WTC11 (cell line): ENCODE measurements at regions not wholly inside any gene's neighbourhood (a gene's known extent, or its start where the extent isn't known, plus 50 kb on each side); places are given as distances from the start of the nearest gene placed in this dataset.

Source experiments
- ATAC-seq: fragments of 200-7000 bp; cut with Tn5 transposase; 2 replicates; pipeline ENCODE4 v1.10.0; 2021; ENCODE audit warnings: mild to moderate bottlenecking, moderate library complexity
- CTCF ChIA-PET: fragments of 300-600 bp; sonication (Branson Sonifier 250); formaldehyde crosslinking; loops from one replicate; lab custom pipeline; 2021; ENCODE audit warnings: antibody characterized with exemption; lab: Charles Lee
- POLR2A ChIA-PET: fragments of 350-600 bp; sonication (Branson Sonifier 250); formaldehyde crosslinking; loops from one replicate; lab custom pipeline; 2021; ENCODE audit warnings: antibody characterized with exemption; lab: Charles Lee
- DNase-seq: peaks from one replicate; pipeline ENCODE4 v3.0.0; 2021; ENCODE audit warnings: low spot score
- H3K27ac Mint-ChIP-seq: 2 replicates; pipeline ENCODE4 v1.8.0; 2021; ENCODE audit warnings: mixed read lengths
- H3K27me3 Mint-ChIP-seq: 2 replicates; pipeline ENCODE4 v1.8.0; 2021; ENCODE audit warnings: low read depth, mild to moderate bottlenecking, moderate library complexity, mixed read lengths
- H3K36me3 Mint-ChIP-seq: 2 replicates; pipeline ENCODE4 v1.8.0; 2021; ENCODE audit warnings: mixed read lengths
- H3K4me1 Mint-ChIP-seq: 2 replicates; pipeline ENCODE4 v1.8.0; 2022; ENCODE audit warnings: mixed read lengths
- H3K4me3 Mint-ChIP-seq: 2 replicates; pipeline ENCODE4 v1.8.0; 2021; ENCODE audit warnings: mild to moderate bottlenecking, moderate library complexity, mixed read lengths
- H3K9me3 Mint-ChIP-seq: 2 replicates; pipeline ENCODE4 v1.8.0; 2021; ENCODE audit warnings: mixed read lengths
- ATF6 ChIP-seq: sonication (generic); formaldehyde crosslinking; IDR thresholded peaks from 2 replicates; pipeline ENCODE4 v1.8.1; 2023; ENCODE audit warnings: mild to moderate bottlenecking, missing genetic modification reagents
- CBFB ChIP-seq: sonication (generic); formaldehyde crosslinking; IDR thresholded peaks from 2 replicates; pipeline ENCODE4 v1.8.1; 2022; ENCODE audit warnings: mild to moderate bottlenecking, low read depth, missing genetic modification reagents
- CDX4 ChIP-seq: fragments of 250-450 bp; sonication (Bioruptor Pico); IDR thresholded peaks from 2 replicates; pipeline ENCODE4 v1.9.0; 2021; ENCODE audit warnings: moderate library complexity, mild to moderate bottlenecking, inconsistent platforms, borderline replicate concordance
- E2F1 ChIP-seq: sonication (generic); formaldehyde crosslinking; IDR thresholded peaks from 2 replicates; pipeline ENCODE4 v1.8.0; 2022; ENCODE audit warnings: mild to moderate bottlenecking, missing genetic modification reagents
- E2F4 ChIP-seq: sonication (generic); formaldehyde crosslinking; IDR thresholded peaks from 2 replicates; pipeline ENCODE4 v1.8.1; 2022; ENCODE audit warnings: low read depth, mild to moderate bottlenecking, moderate library complexity, missing genetic modification reagents, borderline replicate concordance
- ELF4 ChIP-seq: sonication (generic); formaldehyde crosslinking; IDR thresholded peaks from 2 replicates; pipeline ENCODE4 v1.8.1; 2022; ENCODE audit warnings: low read depth, mild to moderate bottlenecking, moderate library complexity, missing genetic modification reagents
- FOXJ3 ChIP-seq: sonication (generic); formaldehyde crosslinking; IDR thresholded peaks from 2 replicates; pipeline ENCODE4 v1.9.0; 2021; ENCODE audit warnings: missing genetic modification reagents, mild to moderate bottlenecking, borderline replicate concordance
- HMGA2 ChIP-seq: fragments of 250-450 bp; sonication (Bioruptor Pico); IDR thresholded peaks from 2 replicates; pipeline ENCODE4 v1.4.0; 2021; ENCODE audit warnings: mild to moderate bottlenecking, moderate library complexity
- IRF1 ChIP-seq: sonication (generic); formaldehyde crosslinking; IDR thresholded peaks from 2 replicates; pipeline ENCODE4 v1.8.0; 2023; ENCODE audit warnings: missing genetic modification reagents
- NR3C1 ChIP-seq: sonication (generic); formaldehyde crosslinking; conservative IDR thresholded peaks from 2 replicates; pipeline ENCODE4 v1.8.1; 2023; ENCODE audit warnings: low read depth, mild to moderate bottlenecking, missing genetic modification reagents
- SMAD3 ChIP-seq: sonication (generic); formaldehyde crosslinking; IDR thresholded peaks from 2 replicates; pipeline ENCODE4 v1.8.0; 2022; ENCODE audit warnings: missing genetic modification reagents, mild to moderate bottlenecking, borderline replicate concordance
- SMAD4 ChIP-seq: sonication (generic); formaldehyde crosslinking; IDR thresholded peaks from 2 replicates; pipeline ENCODE4 v1.8.0; 2022; ENCODE audit warnings: mild to moderate bottlenecking, missing genetic modification reagents
- TEAD1 ChIP-seq: sonication (generic); formaldehyde crosslinking; IDR thresholded peaks from 2 replicates; pipeline ENCODE4 v1.8.0; 2022; ENCODE audit warnings: mild to moderate bottlenecking, missing genetic modification reagents
- TP53 ChIP-seq: sonication (generic); formaldehyde crosslinking; IDR thresholded peaks from 2 replicates; pipeline ENCODE4 v1.8.1; 2023; ENCODE audit warnings: mild to moderate bottlenecking, missing genetic modification reagents
- USF2 ChIP-seq: sonication (generic); formaldehyde crosslinking; IDR thresholded peaks from 2 replicates; pipeline ENCODE4 v1.8.1; 2023; ENCODE audit warnings: mild to moderate bottlenecking, missing genetic modification reagents, moderate library complexity
- ZMAT4 ChIP-seq: fragments of 250-450 bp; sonication (Bioruptor Pico); IDR thresholded peaks from 2 replicates; pipeline ENCODE4 v1.9.0; 2021; ENCODE audit warnings: mild to moderate bottlenecking
- ZNF396 ChIP-seq: fragments of 250-450 bp; sonication (Bioruptor Pico); IDR thresholded peaks from 2 replicates; pipeline ENCODE4 v1.8.0; 2021; ENCODE audit warnings: mild to moderate bottlenecking, moderate library complexity, borderline replicate concordance
- ZSCAN18 ChIP-seq: fragments of 250-450 bp; sonication (Bioruptor Pico); IDR thresholded peaks from 2 replicates; pipeline ENCODE4 v2.1.2; 2022; ENCODE audit warnings: mild to moderate bottlenecking, moderate library complexity
- TF ChIP-seq, protein P1 (sequence below): sonication (generic); formaldehyde crosslinking; IDR thresholded peaks from 2 replicates; pipeline ENCODE4 v1.8.1; 2022; ENCODE audit warnings: mild to moderate bottlenecking, moderate library complexity, missing genetic modification reagents
- TF ChIP-seq, protein P2 (sequence below): sonication (generic); formaldehyde crosslinking; IDR thresholded peaks from 2 replicates; pipeline ENCODE4 v1.8.0; 2022; ENCODE audit warnings: mild to moderate bottlenecking, missing genetic modification reagents
- TF ChIP-seq, protein P3 (sequence below): sonication (generic); formaldehyde crosslinking; conservative IDR thresholded peaks from 2 replicates; pipeline ENCODE4 v1.8.1; 2022; ENCODE audit warnings: mild to moderate bottlenecking, missing genetic modification reagents

- ATAC-seq (no peak), DNase-seq (no peak)
- ChIA-PET CTCF (no interaction called here), POLR2A (no interaction called here)
- H3K36me3 Mint-ChIP-seq, result peaks cover 9% of the 10 kb centered on the region
- H3K4me3 Mint-ChIP-seq, result no peak overlapping the region
- H3K27ac Mint-ChIP-seq, result no peak overlapping the region
- H3K9me3 Mint-ChIP-seq, result peaks cover 23% of the 10 kb centered on the region
- H3K27me3 Mint-ChIP-seq, result peaks cover 3% of the 10 kb centered on the region
- TF ChIP-seq TP53 (CRISPR knock-in tag) (no peak), ELF4 (CRISPR knock-in tag) (no peak), ZSCAN18 (no peak), SMAD3 (CRISPR knock-in tag) (no peak), USF2 (CRISPR knock-in tag) (no peak), E2F1 (CRISPR knock-in tag) (no peak), CDX4 (CRISPR knock-in tag) (no peak), NR3C1 (CRISPR knock-in tag) (no peak), ZMAT4 (CRISPR knock-in tag) (no peak)
- TF ChIP-seq, protein P1, sequence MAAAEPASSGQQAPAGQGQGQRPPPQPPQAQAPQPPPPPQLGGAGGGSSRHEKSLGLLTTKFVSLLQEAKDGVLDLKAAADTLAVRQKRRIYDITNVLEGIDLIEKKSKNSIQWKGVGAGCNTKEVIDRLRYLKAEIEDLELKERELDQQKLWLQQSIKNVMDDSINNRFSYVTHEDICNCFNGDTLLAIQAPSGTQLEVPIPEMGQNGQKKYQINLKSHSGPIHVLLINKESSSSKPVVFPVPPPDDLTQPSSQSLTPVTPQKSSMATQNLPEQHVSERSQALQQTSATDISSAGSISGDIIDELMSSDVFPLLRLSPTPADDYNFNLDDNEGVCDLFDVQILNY (CRISPR knock-in tag), result no peak
- no peaks in the 10 kb centered on the region for H3K4me1 Mint-ChIP-seq
These were observed 52.2 kb upstream of the PAX3 start for GRCh38 chr2:222351035-222351434.

DNA sequence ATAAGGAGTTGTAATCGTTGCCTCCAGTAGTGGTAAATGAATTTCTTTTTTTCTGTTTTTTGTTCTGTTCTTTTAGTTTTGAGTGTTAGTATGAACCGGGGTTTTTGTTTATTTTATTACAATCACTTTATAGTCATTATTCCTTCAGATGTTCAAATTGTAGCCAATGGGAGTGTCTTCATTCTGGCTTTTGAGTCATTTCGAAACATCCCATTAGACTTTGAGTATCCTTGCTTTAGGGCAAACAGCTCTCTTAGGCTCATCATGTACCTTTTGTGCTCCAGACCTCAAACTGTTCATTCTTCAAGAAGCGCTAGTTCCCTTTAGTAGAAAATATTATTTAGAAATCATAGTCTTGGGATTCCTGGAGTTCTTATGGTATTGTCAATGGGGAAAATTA, 54.2 kb upstream of the PAX3 start:
- H3K4me1 Mint-ChIP-seq, result no peaks in the 10 kb centered on the region
- no peak for ATAC-seq
- TF ChIP-seq ZNF396 (CRISPR knock-in tag) (no peak), SMAD4 (CRISPR knock-in tag) (no peak)
- TF ChIP-seq, all 79 proteins: peak for 0
- Mint-ChIP-seq H3K4me3 (no peak overlapping the region), H3K9me3 (peaks cover 23% of the 10 kb centered on the region), H3K36me3 (peaks cover 9% of the 10 kb centered on the region), H3K27me3 (peaks cover 3% of the 10 kb centered on the region), H3K27ac (no peak overlapping the region)
- ChIA-PET CTCF (no interaction called here), POLR2A (no interaction called here)
- DNase-seq, result no peak

DNA sequence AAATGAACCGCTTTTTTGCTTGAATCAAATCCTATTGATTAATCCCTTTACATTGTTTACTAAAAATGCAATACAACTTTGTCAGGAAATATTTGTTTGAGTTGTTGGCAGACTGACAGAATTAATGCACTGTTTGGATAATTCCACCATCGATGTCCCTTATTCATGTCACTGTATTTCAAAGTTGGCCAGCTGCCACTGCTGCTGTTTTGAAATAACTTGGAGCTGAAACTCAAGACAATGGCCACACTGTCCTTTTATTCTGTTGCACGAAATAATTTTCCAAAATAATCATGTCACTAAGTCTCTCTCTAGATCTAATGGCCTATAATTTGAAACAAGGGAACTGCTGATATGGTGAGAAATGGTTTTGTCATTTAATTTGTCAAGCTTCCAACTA, 55.2 kb upstream of the PAX3 start:
- ATAC-seq (no peak), DNase-seq (no peak)
- ChIA-PET POLR2A (no interaction called here), CTCF (no interaction called here)
- H3K4me1 Mint-ChIP-seq, result no peaks in the 10 kb centered on the region
- peaks cover 23% of the 10 kb centered on the region for H3K9me3 Mint-ChIP-seq
- H3K27me3 Mint-ChIP-seq, result peaks cover 5% of the 10 kb centered on the region
- H3K4me3 Mint-ChIP-seq, result no peak overlapping the region
- no peak overlapping the region for H3K27ac Mint-ChIP-seq
- H3K36me3 Mint-ChIP-seq, result peaks cover 9% of the 10 kb centered on the region
- TF ChIP-seq E2F4, result no peak
- TF ChIP-seq HMGA2, result no peak
- no peak for TF ChIP-seq CBFB (CRISPR knock-in tag)
- TF ChIP-seq, protein P2, sequence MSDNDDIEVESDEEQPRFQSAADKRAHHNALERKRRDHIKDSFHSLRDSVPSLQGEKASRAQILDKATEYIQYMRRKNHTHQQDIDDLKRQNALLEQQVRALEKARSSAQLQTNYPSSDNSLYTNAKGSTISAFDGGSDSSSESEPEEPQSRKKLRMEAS (CRISPR knock-in tag), result no peak
- TF ChIP-seq TEAD1 (CRISPR knock-in tag), result no peak
- TF ChIP-seq IRF1, result no peak
- TF ChIP-seq FOXJ3, result no peak
- no peak for TF ChIP-seq ATF6 (CRISPR knock-in tag)
- TF ChIP-seq, protein P3, sequence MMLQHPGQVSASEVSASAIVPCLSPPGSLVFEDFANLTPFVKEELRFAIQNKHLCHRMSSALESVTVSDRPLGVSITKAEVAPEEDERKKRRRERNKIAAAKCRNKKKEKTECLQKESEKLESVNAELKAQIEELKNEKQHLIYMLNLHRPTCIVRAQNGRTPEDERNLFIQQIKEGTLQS (CRISPR knock-in tag), result no peak
